GM06990 (cell line): ENCODE measurements at regions not wholly inside any gene's neighbourhood (a gene's known extent, or its start where the extent isn't known, plus 50 kb on each side); places are given as distances from the start of the nearest gene placed in this dataset.

Experiments
- DNase-seq: peaks from one replicate; pipeline ENCODE4 v3.0.0-alpha.2; 2011; ENCODE audit not compliant: insufficient read length; ENCODE audit errors: extremely low read depth
- H3K27me3 ChIP-seq: replicated peaks from 2 replicates; pipeline ENCODE4 v1.6.0; 2011; ENCODE audit warnings: low read length; ENCODE audit not compliant: control insufficient read depth, insufficient read depth
- H3K36me3 ChIP-seq: 2 replicates; pipeline ENCODE4 v1.5.1; 2011; ENCODE audit warnings: low read length; ENCODE audit not compliant: control insufficient read depth, insufficient read depth
- H3K4me3 ChIP-seq: replicated peaks from 2 replicates; pipeline ENCODE4 v1.5.1; 2011; ENCODE audit warnings: low read depth, mild to moderate bottlenecking, control low read depth, low read length
- TF ChIP-seq, protein P1 (sequence below): IDR thresholded peaks from 2 replicates; pipeline ENCODE4 v1.5.1; 2011; ENCODE audit warnings: low read length, control low read depth, mild to moderate bottlenecking, inconsistent platforms; ENCODE audit not compliant: insufficient read depth, poor library complexity, severe bottlenecking

DNA sequence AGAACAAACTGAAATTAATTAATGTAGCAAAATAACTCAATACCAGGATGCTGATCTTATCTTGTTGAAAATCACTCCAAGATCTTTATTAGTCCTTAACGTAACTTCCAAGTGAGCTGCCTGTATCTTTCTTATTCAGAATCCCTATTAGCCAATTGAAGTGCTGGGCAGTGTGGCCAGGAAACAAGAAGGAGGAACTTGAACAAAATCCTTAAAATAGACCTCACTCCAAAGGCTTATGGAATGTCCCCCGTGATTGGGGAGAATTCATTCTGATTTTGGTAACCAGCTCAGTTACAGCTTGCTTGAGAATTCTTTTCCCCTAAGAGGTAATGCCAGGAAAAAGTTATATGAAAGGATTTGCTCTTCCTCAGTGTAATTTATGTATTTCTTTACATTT is 171.0 kb downstream of the DEPDC1B start:
- TF ChIP-seq, protein P1, sequence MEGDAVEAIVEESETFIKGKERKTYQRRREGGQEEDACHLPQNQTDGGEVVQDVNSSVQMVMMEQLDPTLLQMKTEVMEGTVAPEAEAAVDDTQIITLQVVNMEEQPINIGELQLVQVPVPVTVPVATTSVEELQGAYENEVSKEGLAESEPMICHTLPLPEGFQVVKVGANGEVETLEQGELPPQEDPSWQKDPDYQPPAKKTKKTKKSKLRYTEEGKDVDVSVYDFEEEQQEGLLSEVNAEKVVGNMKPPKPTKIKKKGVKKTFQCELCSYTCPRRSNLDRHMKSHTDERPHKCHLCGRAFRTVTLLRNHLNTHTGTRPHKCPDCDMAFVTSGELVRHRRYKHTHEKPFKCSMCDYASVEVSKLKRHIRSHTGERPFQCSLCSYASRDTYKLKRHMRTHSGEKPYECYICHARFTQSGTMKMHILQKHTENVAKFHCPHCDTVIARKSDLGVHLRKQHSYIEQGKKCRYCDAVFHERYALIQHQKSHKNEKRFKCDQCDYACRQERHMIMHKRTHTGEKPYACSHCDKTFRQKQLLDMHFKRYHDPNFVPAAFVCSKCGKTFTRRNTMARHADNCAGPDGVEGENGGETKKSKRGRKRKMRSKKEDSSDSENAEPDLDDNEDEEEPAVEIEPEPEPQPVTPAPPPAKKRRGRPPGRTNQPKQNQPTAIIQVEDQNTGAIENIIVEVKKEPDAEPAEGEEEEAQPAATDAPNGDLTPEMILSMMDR = no peak
- Histone ChIP-seq H3K4me3 (no peak overlapping the region), H3K27me3 (no peaks in the 10 kb centered on the region), H3K36me3 (no peaks in the 10 kb centered on the region)
- no peak for DNase-seq

- H3K27me3 ChIP-seq = no peaks in the 10 kb centered on the region
- H3K36me3 ChIP-seq = no peaks in the 10 kb centered on the region
- DNase-seq = no peak
- H3K4me3 ChIP-seq = no peak overlapping the region
- TF ChIP-seq, protein P1 = no peak
Measured at GRCh38 chr5:60527072-60527471, 172.9 kb downstream of the DEPDC1B start.

- H3K36me3 ChIP-seq = no peaks in the 10 kb centered on the region
- H3K4me3 ChIP-seq = no peak overlapping the region
- no peak for DNase-seq
- TF ChIP-seq, protein P1 = no peak
- no peaks in the 10 kb centered on the region for H3K27me3 ChIP-seq
Measured at GRCh38 chr5:60526336-60526875, 173.6 kb downstream of the DEPDC1B start.

DNA sequence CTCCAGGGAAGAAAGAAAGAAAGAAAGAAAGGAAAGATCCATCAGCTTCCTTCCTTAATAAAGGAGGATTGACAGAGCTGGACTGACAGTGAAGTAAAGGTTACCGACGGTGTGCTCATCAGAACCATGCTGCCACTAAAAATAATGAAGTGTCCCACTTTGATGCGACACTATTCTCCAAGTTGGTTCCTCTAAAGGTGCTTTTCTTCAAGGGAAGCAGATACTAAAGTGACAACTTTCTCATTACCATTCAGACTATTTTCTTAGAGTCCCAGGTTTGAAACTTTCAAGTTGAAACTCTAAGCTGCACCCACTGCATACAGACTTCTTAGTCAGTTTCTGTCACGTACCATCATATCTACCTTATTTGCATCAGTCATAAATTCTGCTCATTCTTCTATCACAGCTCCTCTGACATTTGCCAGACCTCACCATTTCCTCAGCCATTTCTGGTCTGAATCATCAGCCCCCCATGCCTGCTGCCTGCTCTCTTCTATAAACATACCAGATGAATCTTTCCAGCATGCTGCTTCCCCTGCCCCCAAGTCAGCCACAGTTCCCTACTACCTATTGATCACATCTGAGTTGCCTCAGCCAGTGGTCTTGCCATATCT is 177.6 kb downstream of the DEPDC1B start:
- Histone ChIP-seq H3K4me3 (peak overlapping the region; percentile 57), H3K36me3 (peaks cover 2% of the 10 kb centered on the region; the same call in 1 of the 2 replicates), H3K27me3 (no peaks in the 10 kb centered on the region)
- peak; percentile 51 for DNase-seq
- TF ChIP-seq, protein P1 = no peak

DNA sequence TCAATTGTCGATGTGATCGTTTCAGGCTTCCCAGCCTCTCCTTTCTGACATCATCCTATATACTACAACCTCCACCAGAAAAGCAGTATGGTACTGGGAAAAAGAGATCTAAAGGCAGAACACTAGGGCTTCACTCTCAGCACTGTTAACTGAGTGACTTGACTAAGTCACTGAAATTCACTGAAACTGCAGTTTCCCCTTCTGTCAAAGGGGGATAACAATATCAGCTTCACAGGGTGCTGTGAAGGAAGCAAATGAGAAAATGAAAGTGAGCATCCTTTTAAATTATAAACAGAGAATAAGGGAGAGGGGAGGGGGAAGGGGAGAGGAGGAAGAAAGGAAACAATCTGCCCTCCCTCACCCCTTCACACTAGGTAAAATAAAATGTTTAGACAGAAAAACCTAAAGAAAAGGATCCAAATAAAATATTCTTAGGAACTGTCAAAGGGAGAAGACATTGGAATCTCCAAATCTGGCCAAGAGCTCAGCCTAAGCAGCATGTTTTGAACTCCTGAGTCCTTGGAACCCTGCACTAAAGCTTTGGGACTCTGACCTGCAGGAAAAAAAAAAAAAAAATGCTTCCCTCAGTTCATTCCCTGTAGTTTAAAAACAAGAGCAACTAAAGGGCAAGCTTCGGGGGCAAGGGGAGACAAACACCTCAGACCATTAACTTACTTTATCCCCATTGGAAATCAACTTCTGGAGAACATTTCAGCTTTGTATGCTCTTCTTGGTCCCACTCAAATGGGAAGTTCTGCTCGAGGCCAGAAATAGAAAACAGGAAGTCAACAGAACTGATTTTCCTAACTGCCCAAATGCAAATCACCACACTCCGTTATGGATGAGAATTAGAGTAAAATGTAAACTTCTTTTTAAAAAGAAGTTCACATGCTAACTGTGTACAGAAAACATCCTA is 178.3 kb downstream of the DEPDC1B start:
- no peaks in the 10 kb centered on the region for H3K27me3 ChIP-seq
- H3K4me3 ChIP-seq = peak overlapping the region; percentile 57
- DNase-seq = peak; percentile 58
- peaks cover 6% of the 10 kb centered on the region for H3K36me3 ChIP-seq
- TF ChIP-seq, protein P1 = no peak
